GM19467 (cell line): ENCODE measurements at regions not wholly inside any gene's neighbourhood (a gene's known extent, or its start where the extent isn't known, plus 50 kb on each side); places are given as distances from the start of the nearest gene placed in this dataset.
A peak's percentile ranks its signal among the peaks of the same experiment; 100 is the strongest.

Experiments used
- ATAC-seq: cut with Tn5 transposase; IDR thresholded peaks from one replicate; pipeline ENCODE4 v1.9.1; 2021; ENCODE audit warnings: mild to moderate bottlenecking, moderate library complexity; ENCODE audit not compliant: unreplicated experiment

GRCh38 chr1:238252033-238252802 is 361.5 kb upstream of the ZP4 start:
- ATAC-seq: peak; percentile 59

- no peak for ATAC-seq
Measured at GRCh38 chr1:238248356-238248755, 357.6 kb upstream of the ZP4 start.

DNA sequence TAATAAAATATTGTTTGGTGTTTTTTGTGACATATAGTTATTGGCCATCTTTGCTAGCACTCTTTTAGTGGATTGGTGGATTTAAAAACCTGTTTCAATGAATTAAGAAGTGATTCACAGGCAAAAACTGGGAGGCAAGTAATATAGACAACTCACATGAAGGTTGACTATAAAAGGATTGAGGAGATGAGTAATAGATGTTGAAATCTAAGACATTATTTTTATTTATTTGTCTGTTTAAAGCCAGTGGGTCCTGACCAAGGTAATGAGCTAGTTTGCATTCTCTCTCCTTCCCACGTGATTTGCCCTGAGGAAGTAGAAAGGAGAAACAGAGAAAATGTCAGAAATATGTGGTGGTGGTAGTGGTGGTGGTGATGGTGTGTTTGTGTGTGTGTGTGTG is 351.5 kb upstream of the ZP4 start:
- ATAC-seq: no peak

GRCh38 chr1:238241607-238242006 is 350.9 kb upstream of the ZP4 start:
- ATAC-seq: no peak

GRCh38 chr1:238239343-238239742 is 348.6 kb upstream of the ZP4 start:
- no peak for ATAC-seq

DNA sequence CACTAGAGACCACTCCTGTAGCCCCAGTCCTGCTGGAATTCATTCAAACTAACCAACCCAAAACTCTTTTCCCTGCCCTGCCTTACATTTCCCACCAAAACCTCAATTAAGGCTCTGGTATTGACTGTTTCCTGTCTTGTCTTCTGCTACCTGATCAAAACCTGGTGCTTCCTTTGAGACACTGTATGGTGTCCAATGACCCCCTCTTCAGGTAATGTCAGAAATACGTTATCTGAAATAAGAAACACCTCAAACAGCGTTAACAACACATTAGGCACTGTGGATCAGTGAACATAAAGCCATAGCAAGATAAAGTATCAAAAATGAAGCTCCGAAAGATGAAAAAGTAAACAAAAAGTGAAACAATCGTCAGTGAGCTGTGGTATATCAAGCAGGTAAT is 343.2 kb upstream of the ZP4 start:
- ATAC-seq: no peak

DNA sequence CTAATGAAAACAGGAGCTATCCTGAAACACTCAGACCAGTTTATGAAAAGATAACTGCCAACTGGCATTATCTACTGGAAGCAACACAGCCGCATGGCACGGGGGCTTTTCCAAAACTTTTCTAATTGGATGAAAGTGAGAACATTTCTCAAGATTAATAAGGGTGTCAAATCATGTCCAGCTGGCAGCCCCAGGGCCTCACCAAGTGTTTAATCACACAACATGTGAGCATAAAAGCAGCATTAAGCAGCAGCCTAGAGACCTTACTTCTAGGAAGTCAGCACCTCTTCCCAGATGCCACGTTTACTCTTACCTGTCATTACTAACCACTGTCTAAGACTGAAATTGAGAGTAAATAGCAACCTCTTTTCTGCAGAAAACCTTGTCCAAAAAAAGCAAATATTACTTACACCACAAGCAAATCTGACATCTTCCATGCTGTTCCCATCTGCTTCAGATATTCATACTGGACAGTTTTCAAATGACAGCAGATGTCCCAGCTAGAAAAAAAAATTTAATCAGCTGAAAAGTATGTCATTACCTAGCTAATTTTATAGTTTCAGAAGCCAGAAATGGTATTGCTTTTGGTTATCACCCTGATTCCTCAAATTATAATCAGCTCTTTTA is 341.5 kb upstream of the ZP4 start:
- no peak for ATAC-seq

GRCh38 chr1:238226810-238227209 is 336.1 kb upstream of the ZP4 start:
- ATAC-seq: no peak

GRCh38 chr1:238223076-238223640 is 332.4 kb upstream of the ZP4 start:
- no peak for ATAC-seq

- no peak for ATAC-seq
Measured at GRCh38 chr1:238221738-238222137, 331.0 kb upstream of the ZP4 start.

DNA sequence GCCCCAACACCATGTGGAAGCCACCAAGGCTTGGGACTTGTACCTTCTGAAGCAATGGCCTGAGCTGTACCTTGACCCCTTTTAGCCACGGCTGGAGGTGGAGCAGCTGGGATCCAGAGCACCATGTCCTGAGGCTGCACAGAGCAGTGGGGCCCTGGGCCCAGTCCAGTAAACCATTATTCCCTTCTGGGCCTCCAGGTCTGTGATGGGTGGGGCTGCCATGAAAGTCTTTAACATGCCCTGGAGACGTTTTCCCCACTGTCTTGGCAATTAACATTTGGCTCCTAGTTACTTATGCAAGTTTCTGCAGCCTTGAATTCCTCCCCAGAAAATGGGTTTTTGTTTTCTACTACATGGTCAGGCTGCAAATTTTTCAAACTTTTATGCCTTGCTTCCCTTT is 323.7 kb upstream of the ZP4 start:
- ATAC-seq: no peak

DNA sequence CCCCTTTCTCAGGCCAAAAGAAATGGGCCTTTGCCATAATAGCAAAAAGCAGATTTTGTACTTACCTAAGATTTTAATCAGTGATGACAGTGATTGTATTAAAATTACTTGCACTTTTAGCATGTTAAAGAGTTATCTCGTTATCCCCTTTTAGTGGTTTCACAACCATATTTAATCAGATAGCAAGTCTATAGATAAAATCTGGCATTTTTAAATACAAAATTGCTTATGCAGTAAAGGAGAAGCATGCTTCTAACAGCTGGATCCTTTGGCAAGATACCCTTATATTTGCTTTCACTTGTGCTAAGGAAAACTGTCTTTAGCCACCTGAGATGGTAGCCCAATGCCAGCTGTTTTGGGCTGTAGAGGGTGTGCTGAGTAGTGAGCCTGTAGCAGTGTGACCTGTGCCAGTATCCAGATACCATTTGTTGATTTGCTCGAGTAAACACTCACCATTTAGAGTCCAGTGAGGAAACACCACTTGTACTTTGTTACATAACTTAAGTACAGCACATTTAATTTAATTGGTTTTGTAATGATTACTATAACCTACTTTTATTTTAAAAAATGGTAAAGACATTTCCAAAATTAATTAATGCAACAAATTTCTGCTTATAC is 314.4 kb upstream of the ZP4 start:
- ATAC-seq: no peak

DNA sequence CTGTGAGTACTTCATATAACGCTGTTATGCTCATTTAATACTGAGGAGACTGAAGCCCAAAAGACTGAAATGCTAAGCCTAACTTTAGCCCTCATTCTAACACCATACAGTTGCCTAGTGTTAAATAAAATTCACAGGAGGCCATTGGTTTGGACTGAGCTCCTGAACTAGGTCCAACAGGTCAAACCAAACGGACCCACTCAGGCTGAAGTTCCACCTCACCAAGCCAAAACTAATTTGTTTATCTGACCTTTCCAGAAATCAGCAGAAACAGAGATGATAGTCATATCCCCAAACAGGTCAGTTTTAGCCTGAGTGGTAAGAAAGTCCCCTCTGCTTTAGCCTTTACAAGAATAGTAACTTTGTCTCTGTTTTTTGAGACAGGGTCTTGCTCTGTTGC is 311.3 kb upstream of the ZP4 start:
- no peak for ATAC-seq

- no peak for ATAC-seq
Measured at GRCh38 chr1:238199325-238199724, 308.6 kb upstream of the ZP4 start.

- ATAC-seq: no peak
Measured at GRCh38 chr1:238196516-238196915, 305.8 kb upstream of the ZP4 start.

- no peak for ATAC-seq
Measured at GRCh38 chr1:238191170-238191569, 300.4 kb upstream of the ZP4 start.

GRCh38 chr1:238187575-238187949 is 296.8 kb upstream of the ZP4 start:
- ATAC-seq: no peak

DNA sequence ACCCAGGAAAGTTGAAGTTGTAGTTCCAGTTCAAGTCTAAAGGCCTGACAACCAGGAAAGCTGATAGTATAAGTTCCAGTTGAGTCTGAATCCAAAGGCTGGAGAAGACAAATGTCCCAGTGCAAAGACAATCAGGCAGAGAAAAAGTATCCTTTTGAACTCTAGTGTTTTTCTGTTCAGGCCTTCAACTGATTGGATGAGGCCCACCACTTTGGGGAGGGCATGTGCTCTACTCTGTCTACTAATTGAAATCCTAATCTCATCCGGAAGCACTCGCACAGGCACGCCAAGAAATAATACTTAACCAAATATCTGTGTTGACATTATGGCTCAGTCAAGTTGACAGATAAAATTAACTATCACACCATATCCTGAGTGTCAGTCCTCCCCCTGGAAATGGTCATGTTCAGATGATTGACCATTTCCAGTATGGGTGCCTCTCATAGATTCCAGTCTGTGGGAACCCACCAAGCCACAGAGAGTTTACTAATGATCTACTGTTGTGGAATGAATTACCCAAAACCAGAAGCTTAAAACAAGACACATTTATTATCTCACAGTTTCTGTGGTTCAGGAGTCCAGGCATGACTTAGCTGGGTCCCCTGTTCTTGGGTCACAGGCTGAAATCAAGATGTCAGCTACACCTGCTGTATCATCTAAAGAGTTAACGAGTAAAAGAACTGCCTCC is 296.3 kb upstream of the ZP4 start:
- no peak for ATAC-seq

DNA sequence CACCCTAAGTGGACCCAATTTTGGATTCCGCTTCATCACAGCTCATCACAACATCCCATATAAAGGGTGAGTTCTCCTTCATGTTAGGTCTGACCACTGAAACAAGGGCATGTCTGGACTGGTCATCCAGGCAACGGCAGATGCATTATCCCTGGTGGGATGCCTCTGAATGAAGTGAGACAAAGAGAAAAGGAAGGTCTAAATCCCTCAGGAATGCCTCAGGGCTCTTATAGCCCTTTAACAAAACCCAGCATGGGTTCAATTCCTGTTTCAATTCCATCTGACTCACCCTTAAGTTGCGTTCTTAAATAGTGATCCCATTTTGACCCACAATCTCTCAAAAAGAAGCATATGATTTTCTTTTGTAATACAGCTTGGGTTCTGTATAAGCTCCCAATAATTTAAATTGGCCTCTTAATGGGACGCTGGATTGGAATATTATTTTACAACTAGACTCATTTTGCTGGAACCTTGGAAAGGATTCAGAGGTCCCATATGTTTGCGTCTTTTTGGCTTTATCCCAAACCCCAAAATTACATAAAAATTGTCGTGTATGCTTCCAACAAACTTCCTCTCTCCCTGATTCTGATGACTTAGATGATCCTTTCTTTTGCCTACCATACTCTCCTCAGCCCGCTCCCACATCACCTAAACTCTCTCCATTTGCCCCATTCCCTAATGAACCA is 287.4 kb upstream of the ZP4 start:
- ATAC-seq: no peak

GRCh38 chr1:238177351-238177750 is 286.6 kb upstream of the ZP4 start:
- ATAC-seq: no peak

GRCh38 chr1:238176441-238176840 is 285.7 kb upstream of the ZP4 start:
- ATAC-seq: no peak
